Gastroesophageal sphincter (tissue), 4 donors: ENCODE measurements at regions not wholly inside any gene's neighbourhood (a gene's known extent, or its start where the extent isn't known, plus 50 kb on each side); places are given as distances from the start of the nearest gene placed in this dataset.

Source experiments
- ATAC-seq: fragments of 150-250 bp; one replicate; pipeline ENCODE4 v1.9.1; 2016; ENCODE audit warnings: mild to moderate bottlenecking, moderate library complexity
- H3K27ac ChIP-seq, 4 donors: fragments of 200-600 bp; sonication (generic) in 3 of 4; 1 replicate in 3 of 4; 2 replicates in 1 of 4; pipeline ENCODE4 v1.5.1; 2016 to 2019
- H3K27me3 ChIP-seq: fragments of 200-600 bp; sonication (generic); one replicate; pipeline ENCODE4 v1.5.1; 2019
- H3K36me3 ChIP-seq, 2 donors: fragments of 200-600 bp; sonication (generic); one replicate each; pipeline ENCODE4 v1.5.1; 2019; ENCODE audit warnings: control low read depth in 1 of 2
- H3K4me1 ChIP-seq, 3 donors: fragments of 200-600 bp; sonication (generic); 1 replicate in 2 of 3; 2 replicates in 1 of 3; pipeline ENCODE4 v1.5.1; 2016 to 2019; ENCODE audit warnings: control low read depth in 2 of 3
- H3K4me3 ChIP-seq, 2 donors: fragments of 200-600 bp; sonication (generic); one replicate each; pipeline ENCODE4 v1.5.1; 2019; ENCODE audit warnings: mild to moderate bottlenecking in 1 of 2, moderate library complexity in 1 of 2
- H3K9me3 ChIP-seq, 3 donors: fragments of 200-600 bp; sonication (generic); one replicate each; pipeline ENCODE4 v1.5.1; 2017 to 2019; ENCODE audit warnings: control low read depth in 2 of 3
- EP300 ChIP-seq: sonication (generic); formaldehyde crosslinking; IDR thresholded peaks from one replicate; pipeline ENCODE4 v1.6.1; 2017; ENCODE audit warnings: antibody characterized with exemption, mild to moderate bottlenecking
- POLR2A ChIP-seq, 2 donors: fragments of 450-650 bp; IDR thresholded peaks; one replicate each; pipeline ENCODE4 v1.6.1; 2017; ENCODE audit warnings: antibody characterized with exemption in 2 of 2, mild to moderate bottlenecking in 2 of 2, moderate library complexity in 1 of 2
- POLR2AphosphoS5 ChIP-seq: sonication (generic); formaldehyde crosslinking; IDR thresholded peaks from one replicate; pipeline ENCODE4 v1.6.1; 2017; ENCODE audit warnings: antibody characterized with exemption
- WGBS, 2 donors: methylation state at CpG; one replicate each; pipeline ENCODE4 v1.1.5; 2018; ENCODE audit warnings: low coverage in 1 of 2; 5-methylcytosine and 5-hydroxymethylcytosine counted together
- TF ChIP-seq, protein P1 (sequence below), 4 experiments: fragments of 200-600 bp in 2 of 4; fragments of 450-650 bp in 2 of 4; sonication (generic) in 1 of 4; IDR thresholded peaks; one replicate each; pipeline ENCODE4 v1.5.1; 2017 to 2019; ENCODE audit warnings: antibody characterized with exemption in 4 of 4, mild to moderate bottlenecking in 2 of 4, moderate library complexity in 2 of 4

DNA sequence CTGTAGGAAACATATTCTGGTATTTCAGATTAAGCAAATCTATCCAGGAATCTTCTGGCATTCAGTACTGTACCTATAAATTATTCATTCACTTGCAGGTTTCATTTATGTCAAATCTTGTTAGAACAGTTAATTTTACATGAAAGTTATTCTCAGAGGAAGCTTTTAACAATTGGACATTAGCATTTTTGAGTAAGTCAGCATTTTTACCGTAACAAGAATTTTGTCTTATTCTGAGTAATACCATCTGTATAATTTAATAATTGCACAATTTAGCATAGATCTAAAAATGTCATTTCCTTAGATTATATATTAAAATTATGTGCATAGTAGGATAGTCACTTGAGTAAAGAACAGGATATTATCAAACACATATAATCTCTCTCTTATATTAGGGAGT lies 764.8 kb upstream of the LRFN5 start:
- Histone ChIP-seq H3K9me3 (peaks cover 0 to 10% (median 0%) of the 10 kb centered on the region in 3 donors), H3K27ac (no peak overlapping the region), H3K36me3 (no peaks in the 10 kb centered on the region), H3K27me3 (no peaks in the 10 kb centered on the region), H3K4me1 (no peaks in the 10 kb centered on the region), H3K4me3 (no peak overlapping the region)
- WGBS, 2 donors = 22 to 33% methylated on average over 1 of the region's 1 CpG
- TF ChIP-seq POLR2AphosphoS5 (no peak), POLR2A (IDR thresholded peaks at IDR 0.05) (no peak)
- TF ChIP-seq, protein P1, sequence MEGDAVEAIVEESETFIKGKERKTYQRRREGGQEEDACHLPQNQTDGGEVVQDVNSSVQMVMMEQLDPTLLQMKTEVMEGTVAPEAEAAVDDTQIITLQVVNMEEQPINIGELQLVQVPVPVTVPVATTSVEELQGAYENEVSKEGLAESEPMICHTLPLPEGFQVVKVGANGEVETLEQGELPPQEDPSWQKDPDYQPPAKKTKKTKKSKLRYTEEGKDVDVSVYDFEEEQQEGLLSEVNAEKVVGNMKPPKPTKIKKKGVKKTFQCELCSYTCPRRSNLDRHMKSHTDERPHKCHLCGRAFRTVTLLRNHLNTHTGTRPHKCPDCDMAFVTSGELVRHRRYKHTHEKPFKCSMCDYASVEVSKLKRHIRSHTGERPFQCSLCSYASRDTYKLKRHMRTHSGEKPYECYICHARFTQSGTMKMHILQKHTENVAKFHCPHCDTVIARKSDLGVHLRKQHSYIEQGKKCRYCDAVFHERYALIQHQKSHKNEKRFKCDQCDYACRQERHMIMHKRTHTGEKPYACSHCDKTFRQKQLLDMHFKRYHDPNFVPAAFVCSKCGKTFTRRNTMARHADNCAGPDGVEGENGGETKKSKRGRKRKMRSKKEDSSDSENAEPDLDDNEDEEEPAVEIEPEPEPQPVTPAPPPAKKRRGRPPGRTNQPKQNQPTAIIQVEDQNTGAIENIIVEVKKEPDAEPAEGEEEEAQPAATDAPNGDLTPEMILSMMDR (IDR thresholded peaks at IDR 0.05) = no peak
- no peak for ATAC-seq

DNA sequence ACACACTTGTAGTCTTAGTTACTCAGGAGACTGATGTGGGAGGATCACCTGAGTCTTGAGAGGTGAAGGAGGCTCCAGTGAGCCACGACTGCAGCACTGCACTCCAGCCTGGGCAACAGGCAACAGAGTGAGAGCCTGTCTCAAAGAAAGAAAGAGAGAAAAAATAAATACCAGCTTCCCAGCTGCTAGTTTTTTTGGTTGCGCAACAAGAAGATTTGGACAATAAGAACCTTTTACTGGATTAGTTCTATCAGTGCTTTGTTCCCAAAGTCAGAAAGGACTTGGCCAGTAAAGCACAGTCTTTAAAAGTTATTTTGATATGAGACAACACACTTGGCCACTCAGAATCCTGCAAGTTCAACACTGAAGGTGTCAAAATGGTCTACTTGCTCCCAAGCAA lies 768.1 kb upstream of the LRFN5 start:
- no peaks in the 10 kb centered on the region for H3K36me3 ChIP-seq
- H3K27me3 ChIP-seq = no peaks in the 10 kb centered on the region
- WGBS, 2 donors = 59 to 86% methylated on average over 2 of the region's 2 CpGs
- H3K9me3 ChIP-seq = peaks cover 0 to 10% (median 0%) of the 10 kb centered on the region in 3 donors
- TF ChIP-seq, protein P1 (IDR thresholded peaks at IDR 0.05) = no peak
- TF ChIP-seq POLR2AphosphoS5 (no peak), EP300 (no peak), POLR2A (IDR thresholded peaks at IDR 0.05) (no peak)
- no peak overlapping the region for H3K4me3 ChIP-seq
- no peak overlapping the region for H3K27ac ChIP-seq
- no peak for ATAC-seq
- no peaks in the 10 kb centered on the region for H3K4me1 ChIP-seq

DNA sequence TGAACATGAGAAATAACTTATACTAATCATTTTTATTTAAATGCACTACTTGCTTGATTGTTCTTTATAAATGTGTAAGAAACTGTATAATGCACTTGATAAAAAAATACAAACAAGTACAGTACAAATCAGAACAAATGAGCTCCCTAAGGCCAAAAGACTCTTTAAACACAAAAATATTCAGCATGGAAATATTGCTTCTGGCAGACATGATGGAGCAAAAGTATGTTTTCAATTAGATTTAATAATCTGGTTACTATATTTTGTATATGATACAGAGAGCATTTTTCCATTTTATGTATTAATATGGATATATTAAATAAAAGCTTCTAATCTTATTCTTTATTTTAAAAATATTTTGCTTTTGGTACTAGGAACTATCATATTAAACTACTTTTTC lies 800.2 kb upstream of the LRFN5 start:
- Histone ChIP-seq H3K9me3 (no peaks in the 10 kb centered on the region), H3K27ac (no peak overlapping the region), H3K36me3 (no peaks in the 10 kb centered on the region), H3K4me1 (no peaks in the 10 kb centered on the region), H3K27me3 (no peaks in the 10 kb centered on the region), H3K4me3 (no peak overlapping the region)
- ATAC-seq = no peak
- TF ChIP-seq POLR2AphosphoS5 = no peak
- TF ChIP-seq, protein P1 (IDR thresholded peaks at IDR 0.05) = no peak
- TF ChIP-seq POLR2A (IDR thresholded peaks at IDR 0.05) = no peak
- TF ChIP-seq EP300 = no peak

DNA sequence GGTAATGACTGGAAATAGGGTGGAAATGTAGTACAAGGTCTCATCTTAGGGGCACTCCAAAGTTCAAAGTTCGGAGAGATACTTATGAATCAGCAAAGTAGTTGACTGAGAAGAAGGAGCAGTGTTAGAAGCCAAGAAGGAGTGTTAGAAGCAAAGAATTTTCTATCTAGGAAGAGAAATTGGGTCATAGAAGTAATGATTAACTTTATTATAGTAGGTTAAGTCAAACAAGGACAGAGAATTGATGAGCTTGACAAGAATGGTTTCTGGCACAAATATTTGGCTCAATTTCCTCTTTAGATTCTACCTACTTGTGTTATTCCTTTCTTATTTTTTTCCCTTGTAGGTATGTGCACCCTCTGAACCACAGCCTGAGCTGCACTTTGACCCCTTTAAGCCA lies 810.5 kb upstream of the LRFN5 start:
- no peak overlapping the region for H3K4me3 ChIP-seq
- WGBS, 2 donors = 56 to 64% methylated on average over 1 of the region's 1 CpG
- H3K27ac ChIP-seq = no peak overlapping the region
- H3K27me3 ChIP-seq = peaks cover 4% of the 10 kb centered on the region
- H3K36me3 ChIP-seq = no peaks in the 10 kb centered on the region
- H3K9me3 ChIP-seq = no peaks in the 10 kb centered on the region
- no peak for ATAC-seq
- H3K4me1 ChIP-seq = no peaks in the 10 kb centered on the region
- TF ChIP-seq POLR2AphosphoS5 (no peak), EP300 (no peak), POLR2A (IDR thresholded peaks at IDR 0.05) (no peak)
- TF ChIP-seq, protein P1 (IDR thresholded peaks at IDR 0.05) = no peak

DNA sequence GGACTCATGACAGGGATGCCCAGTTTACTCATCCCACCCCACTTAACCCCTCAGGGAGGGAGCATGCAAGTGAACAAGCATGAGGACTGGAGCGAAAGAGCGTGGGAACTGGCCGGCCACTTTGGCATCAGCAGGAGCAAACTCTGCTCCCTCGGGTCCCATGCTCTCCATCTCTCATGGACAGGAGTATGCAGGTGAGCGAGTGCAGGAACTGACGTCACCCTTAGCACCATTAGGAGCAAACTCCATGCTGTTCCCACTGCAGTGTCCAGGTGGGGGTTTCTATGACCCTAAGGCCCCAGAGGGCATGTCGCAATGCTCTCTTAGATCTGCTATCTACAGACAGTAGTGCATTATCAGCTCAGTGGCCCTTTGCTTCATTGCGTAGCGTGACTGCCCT lies 821.8 kb upstream of the LRFN5 start:
- no peaks in the 10 kb centered on the region for H3K4me1 ChIP-seq
- ATAC-seq = no peak
- no peak overlapping the region for H3K4me3 ChIP-seq
- H3K36me3 ChIP-seq = no peaks in the 10 kb centered on the region
- WGBS, 2 donors = 100% methylated on average over 1 of the region's 9 CpGs; no CpG with 5 or more reads in 1 of the 2 donors
- no peak for TF ChIP-seq EP300
- no peak for TF ChIP-seq POLR2A (IDR thresholded peaks at IDR 0.05)
- no peak for TF ChIP-seq POLR2AphosphoS5
- TF ChIP-seq, protein P1 (IDR thresholded peaks at IDR 0.05) = no peak
- H3K27ac ChIP-seq = no peak overlapping the region
- no peaks in the 10 kb centered on the region for H3K9me3 ChIP-seq
- H3K27me3 ChIP-seq = no peaks in the 10 kb centered on the region
